ENCODE measurements at regions not wholly inside any gene's neighbourhood (a gene's known extent, or its start where the extent isn't known, plus 50 kb on each side); places are given as distances from the start of the nearest gene placed in this dataset.

DNA sequence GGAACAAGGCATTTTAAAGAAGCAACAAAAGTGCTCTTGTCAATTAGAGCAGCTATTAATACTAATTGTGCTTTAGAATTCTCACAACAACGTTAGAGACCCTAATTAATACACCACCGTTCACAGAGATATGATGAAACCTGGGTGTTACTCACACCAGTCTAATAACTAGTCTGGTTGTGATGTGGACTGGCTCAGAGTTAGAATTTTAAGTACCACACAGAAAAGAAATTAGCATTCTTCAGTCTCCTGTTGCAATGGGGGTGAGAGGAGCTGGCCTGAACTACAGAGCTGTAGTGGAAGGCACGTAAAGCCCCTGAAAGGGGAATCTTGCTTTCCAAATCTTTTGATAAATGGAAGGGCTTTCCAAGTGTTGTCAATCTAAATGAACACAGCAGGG, 240.8 kb upstream of the TOX3 start:
- Histone ChIP-seq H3K27ac (ENCODE audit: low read depth, low read length) (no peak overlapping the region), H3K36me3 (ENCODE audit: control insufficient read depth, insufficient read depth, low read length) (no peaks in the 10 kb centered on the region), H3K4me3 (ENCODE audit: low read length) (no peak overlapping the region), H3K9ac (ENCODE audit: extremely low read depth, low read length, poor library complexity, severe bottlenecking) (no peak overlapping the region), H3K27me3 (ENCODE audit: control insufficient read depth, insufficient read depth, low read length, poor library complexity, severe bottlenecking) (no peaks in the 10 kb centered on the region), H3K9me3 (ENCODE audit: control insufficient read depth, low read length) (no peaks in the 10 kb centered on the region), H3K4me1 (ENCODE audit: control insufficient read depth, insufficient read depth, low read length) (no peaks in the 10 kb centered on the region)
- H3K9me3 Mint-ChIP-seq = peaks cover 6% of the 10 kb centered on the region
- no peak overlapping the region for H3K27ac Mint-ChIP-seq
- H3K4me1 Mint-ChIP-seq = peaks cover 4% of the 10 kb centered on the region
- DNase-seq = no peak
- H3K36me3 Mint-ChIP-seq (ENCODE audit: low read depth) = no peaks in the 10 kb centered on the region
- no peak overlapping the region for H3K4me3 Mint-ChIP-seq
- peaks cover 5% of the 10 kb centered on the region for H3K27me3 Mint-ChIP-seq (ENCODE audit: insufficient read depth)
- 72 to 77% methylated on average over 2 to 3 of the region's 3 CpGs for WGBS, 2 experiments (ENCODE audit: insufficient coverage in 1 of 2, insufficient read length in 1 of 2)
- TF ChIP-seq, protein P1, sequence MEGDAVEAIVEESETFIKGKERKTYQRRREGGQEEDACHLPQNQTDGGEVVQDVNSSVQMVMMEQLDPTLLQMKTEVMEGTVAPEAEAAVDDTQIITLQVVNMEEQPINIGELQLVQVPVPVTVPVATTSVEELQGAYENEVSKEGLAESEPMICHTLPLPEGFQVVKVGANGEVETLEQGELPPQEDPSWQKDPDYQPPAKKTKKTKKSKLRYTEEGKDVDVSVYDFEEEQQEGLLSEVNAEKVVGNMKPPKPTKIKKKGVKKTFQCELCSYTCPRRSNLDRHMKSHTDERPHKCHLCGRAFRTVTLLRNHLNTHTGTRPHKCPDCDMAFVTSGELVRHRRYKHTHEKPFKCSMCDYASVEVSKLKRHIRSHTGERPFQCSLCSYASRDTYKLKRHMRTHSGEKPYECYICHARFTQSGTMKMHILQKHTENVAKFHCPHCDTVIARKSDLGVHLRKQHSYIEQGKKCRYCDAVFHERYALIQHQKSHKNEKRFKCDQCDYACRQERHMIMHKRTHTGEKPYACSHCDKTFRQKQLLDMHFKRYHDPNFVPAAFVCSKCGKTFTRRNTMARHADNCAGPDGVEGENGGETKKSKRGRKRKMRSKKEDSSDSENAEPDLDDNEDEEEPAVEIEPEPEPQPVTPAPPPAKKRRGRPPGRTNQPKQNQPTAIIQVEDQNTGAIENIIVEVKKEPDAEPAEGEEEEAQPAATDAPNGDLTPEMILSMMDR (conservative IDR thresholded peaks at IDR 0.05) = no peak

DNA sequence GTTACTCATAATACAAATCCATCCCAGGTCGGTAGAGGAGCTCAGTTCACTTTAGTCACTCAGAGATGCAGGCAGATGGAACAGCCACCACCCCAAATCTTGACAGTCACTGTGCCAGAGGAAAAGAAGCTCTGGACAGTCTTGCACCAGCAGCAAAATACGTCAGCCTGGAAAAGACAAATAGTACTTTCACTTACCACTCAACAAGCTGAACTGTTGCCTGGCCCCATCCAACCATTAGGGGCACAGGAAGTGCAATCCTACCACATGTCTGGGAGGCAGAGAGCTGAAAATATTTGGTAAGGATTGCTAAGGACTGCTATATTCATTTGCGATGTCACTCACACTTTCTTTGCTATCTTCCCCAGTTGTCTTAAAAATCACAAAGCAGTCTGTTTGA, 239.1 kb upstream of the TOX3 start:
- Mint-ChIP-seq H3K4me1 (peaks cover 7% of the 10 kb centered on the region), H3K27ac (no peak overlapping the region), H3K4me3 (no peak overlapping the region), H3K9me3 (no peaks in the 10 kb centered on the region), H3K36me3 (ENCODE audit: low read depth) (no peaks in the 10 kb centered on the region), H3K27me3 (ENCODE audit: insufficient read depth) (peaks cover 5% of the 10 kb centered on the region)
- Histone ChIP-seq H3K4me1 (ENCODE audit: control insufficient read depth, insufficient read depth, low read length) (no peaks in the 10 kb centered on the region), H3K4me3 (ENCODE audit: low read length) (no peak overlapping the region), H3K27ac (ENCODE audit: low read depth, low read length) (no peak overlapping the region), H3K9ac (ENCODE audit: extremely low read depth, low read length, poor library complexity, severe bottlenecking) (no peak overlapping the region), H3K27me3 (ENCODE audit: control insufficient read depth, insufficient read depth, low read length, poor library complexity, severe bottlenecking) (no peaks in the 10 kb centered on the region), H3K9me3 (ENCODE audit: control insufficient read depth, low read length) (no peaks in the 10 kb centered on the region), H3K36me3 (ENCODE audit: control insufficient read depth, insufficient read depth, low read length) (no peaks in the 10 kb centered on the region)
- no peak for DNase-seq
- 75 to 87% methylated on average over 1 to 3 of the region's 3 CpGs for WGBS, 2 experiments (ENCODE audit: insufficient coverage in 1 of 2, insufficient read length in 1 of 2)
- TF ChIP-seq, protein P1 (conservative IDR thresholded peaks at IDR 0.05) = peak; percentile 33

DNA sequence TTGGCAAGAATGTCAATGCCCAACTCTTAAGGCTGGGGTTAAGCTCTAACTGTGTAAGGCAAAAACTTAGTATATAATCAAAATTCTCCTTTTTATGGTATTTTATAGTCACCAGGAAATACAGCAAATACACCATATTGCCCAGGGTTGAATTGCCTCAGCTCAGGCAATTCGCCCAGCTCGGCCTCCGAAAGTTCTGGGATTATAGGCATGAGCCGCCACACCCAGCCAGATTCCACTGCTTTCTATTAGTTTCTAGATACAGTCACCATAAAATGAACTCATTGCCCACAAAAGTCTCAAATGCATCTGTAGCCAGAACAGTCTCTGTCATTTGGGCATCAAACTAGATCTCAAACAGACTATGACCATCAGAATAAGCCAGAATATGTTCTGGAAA, 238.7 kb upstream of the TOX3 start:
- WGBS, 2 experiments (ENCODE audit: insufficient coverage in 1 of 2, insufficient read length in 1 of 2) = 96 to 100% methylated on average over 4 of the region's 4 CpGs

More for the DNA sequence above, 238.7 kb upstream of the TOX3 start:
- H3K27me3 ChIP-seq (ENCODE audit: control insufficient read depth, insufficient read depth, low read length, poor library complexity, severe bottlenecking) = no peaks in the 10 kb centered on the region
- no peaks in the 10 kb centered on the region for H3K9me3 Mint-ChIP-seq
- no peak overlapping the region for H3K27ac ChIP-seq (ENCODE audit: low read depth, low read length)
- no peaks in the 10 kb centered on the region for H3K4me1 ChIP-seq (ENCODE audit: control insufficient read depth, insufficient read depth, low read length)
- no peak overlapping the region for H3K9ac ChIP-seq (ENCODE audit: extremely low read depth, low read length, poor library complexity, severe bottlenecking)
- peaks cover 5% of the 10 kb centered on the region for H3K27me3 Mint-ChIP-seq (ENCODE audit: insufficient read depth)
- no peak overlapping the region for H3K4me3 ChIP-seq (ENCODE audit: low read length)
- H3K4me3 Mint-ChIP-seq = no peak overlapping the region
- no peaks in the 10 kb centered on the region for H3K36me3 Mint-ChIP-seq (ENCODE audit: low read depth)
- DNase-seq = peak; percentile 13
- TF ChIP-seq, protein P1 (conservative IDR thresholded peaks at IDR 0.05) = no peak
- no peaks in the 10 kb centered on the region for H3K36me3 ChIP-seq (ENCODE audit: control insufficient read depth, insufficient read depth, low read length)
- no peak overlapping the region for H3K27ac Mint-ChIP-seq
- H3K9me3 ChIP-seq (ENCODE audit: control insufficient read depth, low read length) = no peaks in the 10 kb centered on the region
- peaks cover 7% of the 10 kb centered on the region for H3K4me1 Mint-ChIP-seq

Data from endodermal cell (in vitro differentiated cells).